SK-N-SH (cell line): ENCODE measurements at regions not wholly inside any gene's neighbourhood (a gene's known extent, or its start where the extent isn't known, plus 50 kb on each side); places are given as distances from the start of the nearest gene placed in this dataset.

ENCODE experiments used
- CTCF ChIA-PET: fragments of 300-600, 350-600 bp; formaldehyde crosslinking; extraction: SDS; loops from one replicate; lab custom pipeline; 2021; lab: Yijun Ruan, JAX
- POLR2A ChIA-PET: fragments of 350-600 bp; sonication (Branson Sonifier 250); formaldehyde crosslinking; extraction: SDS; loops from one replicate; lab custom pipeline; 2020; ENCODE audit warnings: antibody characterized with exemption, inconsistent platforms; lab: Yijun Ruan, JAX
- DNase-seq: peaks from one replicate; pipeline ENCODE4 v3.0.0; 2012
- H2AFZ ChIP-seq: fragments of 200-600 bp; sonication (generic); 2 replicates; pipeline ENCODE4 v1.8.1; 2016; ENCODE audit warnings: antibody characterized with exemption, mild to moderate bottlenecking, low read depth
- H3F3A ChIP-seq: fragments of 200-600 bp; sonication (generic); replicated peaks from 2 replicates; pipeline ENCODE3; 2016; ENCODE audit warnings: antibody characterized with exemption, mild to moderate bottlenecking; ENCODE audit not compliant: insufficient read depth
- H3K27ac ChIP-seq, 2 experiments: fragments of 200-500 bp in 1 of 2; fragments of 200-600 bp in 1 of 2; sonication (Bioruptor generic) in 1 of 2; sonication (generic), shearing (Covaris generic) in 1 of 2; 2 replicates each; pipeline versions ENCODE4 v1.5.1 to v1.6.1; 2014 to 2016; ENCODE audit warnings: low read depth in 2 of 2, inconsistent platforms in 1 of 2, low read length in 1 of 2, mild to moderate bottlenecking in 1 of 2, mixed read lengths in 1 of 2
- H3K27me3 ChIP-seq: fragments of 200-600 bp; sonication (generic), shearing (Covaris generic); 2 replicates; pipeline ENCODE4 v1.6.1; 2016; ENCODE audit warnings: mixed run types; ENCODE audit not compliant: insufficient read depth
- H3K36me3 ChIP-seq, 2 experiments: fragments of 200-500 bp in 1 of 2; fragments of 200-600 bp in 1 of 2; sonication (Bioruptor generic) in 1 of 2; sonication (generic) in 1 of 2; replicated peaks in 1 of 2; 2 replicates each; pipeline versions ENCODE3 to v1.5.1; 2014 to 2016; ENCODE audit warnings: low read length in 1 of 2, mild to moderate bottlenecking in 1 of 2; ENCODE audit not compliant: insufficient read depth in 2 of 2, control insufficient read depth in 1 of 2
- H3K4me1 ChIP-seq, 2 experiments: fragments of 200-500 bp in 1 of 2; fragments of 200-600 bp in 1 of 2; sonication (Bioruptor generic) in 1 of 2; sonication (generic), shearing (Covaris generic) in 1 of 2; 2 replicates each; pipeline versions ENCODE4 v1.5.1 to v1.6.1; 2014 to 2016; ENCODE audit warnings: low read depth in 1 of 2, low read length in 1 of 2, mixed run types in 1 of 2; ENCODE audit not compliant: insufficient read depth in 2 of 2, control insufficient read depth in 1 of 2
- H3K4me2 ChIP-seq: fragments of 200-600 bp; sonication (generic), shearing (Covaris generic); 2 replicates; pipeline ENCODE4 v1.6.1; 2017; ENCODE audit warnings: mixed run types
- H3K4me3 ChIP-seq, 2 experiments: fragments of 200-500 bp in 1 of 2; fragments of 200-600 bp in 1 of 2; sonication (Bioruptor generic) in 1 of 2; sonication (generic), shearing (Covaris generic) in 1 of 2; 2 replicates each; pipeline versions ENCODE4 v1.5.1 to v1.8.1; 2014 to 2016; ENCODE audit warnings: low read depth in 2 of 2, inconsistent platforms in 1 of 2, low read length in 1 of 2, mild to moderate bottlenecking in 1 of 2, mixed read lengths in 1 of 2, moderate library complexity in 1 of 2
- H3K79me2 ChIP-seq: fragments of 200-600 bp; sonication (generic); 2 replicates; pipeline ENCODE4 v1.8.1; 2017; ENCODE audit warnings: mild to moderate bottlenecking; ENCODE audit not compliant: insufficient read depth
- H3K9ac ChIP-seq: fragments of 200-600 bp; sonication (generic); 2 replicates; pipeline ENCODE4 v1.6.1; 2017; ENCODE audit warnings: mixed run types
- H3K9me2 ChIP-seq: fragments of 200-600 bp; sonication (generic); 2 replicates; pipeline ENCODE4 v1.6.1; 2017; ENCODE audit warnings: mixed run types
- H3K9me3 ChIP-seq: fragments of 200-600 bp; sonication (generic); 2 replicates; pipeline ENCODE4 v1.6.1; 2017; ENCODE audit warnings: mixed run types, mild to moderate bottlenecking, moderate library complexity
- H4K20me1 ChIP-seq: fragments of 200-600 bp; sonication (generic); 2 replicates; pipeline ENCODE4 v1.6.1; 2017; ENCODE audit warnings: mild to moderate bottlenecking, mixed run types; ENCODE audit not compliant: insufficient read depth
- FOSL2 ChIP-seq: IDR thresholded peaks from 2 replicates; pipeline ENCODE4 v1.4.0; 2012; ENCODE audit warnings: low read depth, mild to moderate bottlenecking, moderate library complexity, borderline replicate concordance
- FOXJ3 ChIP-seq: sonication (generic); formaldehyde crosslinking; IDR thresholded peaks from 2 replicates; pipeline ENCODE4 v1.5.1; 2020; ENCODE audit warnings: mild to moderate bottlenecking, missing genetic modification reagents
- FOXM1 ChIP-seq: IDR thresholded peaks from 2 replicates; pipeline ENCODE4 v1.4.0; 2012; ENCODE audit warnings: low read depth, mild to moderate bottlenecking
- GABPA ChIP-seq: IDR thresholded peaks from 2 replicates; pipeline ENCODE4 v1.4.0; 2012; ENCODE audit warnings: low read depth, mild to moderate bottlenecking
- JUND ChIP-seq: IDR thresholded peaks from 2 replicates; pipeline ENCODE4 v1.4.0; 2012
- MEF2A ChIP-seq: IDR thresholded peaks from 2 replicates; pipeline ENCODE4 v1.4.0; 2012; ENCODE audit warnings: low read depth, borderline replicate concordance
- MXI1 ChIP-seq: IDR thresholded peaks from 2 replicates; pipeline ENCODE4 v1.6.1; 2012; ENCODE audit warnings: mild to moderate bottlenecking, low read depth, low read length, improper control_type of control experiment
- PBX3 ChIP-seq: IDR thresholded peaks from 2 replicates; pipeline ENCODE4; 2012
- POLR2AphosphoS5 ChIP-seq: IDR thresholded peaks from 2 replicates; pipeline ENCODE4 v1.6.1; 2012; ENCODE audit warnings: low read depth, low read length
- REST ChIP-seq: IDR thresholded peaks from 2 replicates; pipeline ENCODE4 v1.6.1; 2012; ENCODE audit warnings: mild to moderate bottlenecking, low read depth, low read length, moderate library complexity
- SIN3A ChIP-seq: IDR thresholded peaks from 2 replicates; pipeline ENCODE4 v1.6.1; 2012; ENCODE audit warnings: low read depth, mild to moderate bottlenecking, low read length, moderate library complexity, borderline replicate concordance
- YY1 ChIP-seq: IDR thresholded peaks from 2 replicates; pipeline ENCODE4 v1.4.0; 2012; ENCODE audit warnings: low read depth, mild to moderate bottlenecking
- WGBS: methylation state at CpG from one replicate; pipeline ENCODE4 v1.1.6; 2017; ENCODE audit warnings: low lambda C conversion rate; 5-methylcytosine and 5-hydroxymethylcytosine counted together
- TF ChIP-seq, protein P1 (sequence below): IDR thresholded peaks from 2 replicates; pipeline ENCODE4 v1.4.0; 2012; ENCODE audit warnings: low read depth, borderline replicate concordance

DNA sequence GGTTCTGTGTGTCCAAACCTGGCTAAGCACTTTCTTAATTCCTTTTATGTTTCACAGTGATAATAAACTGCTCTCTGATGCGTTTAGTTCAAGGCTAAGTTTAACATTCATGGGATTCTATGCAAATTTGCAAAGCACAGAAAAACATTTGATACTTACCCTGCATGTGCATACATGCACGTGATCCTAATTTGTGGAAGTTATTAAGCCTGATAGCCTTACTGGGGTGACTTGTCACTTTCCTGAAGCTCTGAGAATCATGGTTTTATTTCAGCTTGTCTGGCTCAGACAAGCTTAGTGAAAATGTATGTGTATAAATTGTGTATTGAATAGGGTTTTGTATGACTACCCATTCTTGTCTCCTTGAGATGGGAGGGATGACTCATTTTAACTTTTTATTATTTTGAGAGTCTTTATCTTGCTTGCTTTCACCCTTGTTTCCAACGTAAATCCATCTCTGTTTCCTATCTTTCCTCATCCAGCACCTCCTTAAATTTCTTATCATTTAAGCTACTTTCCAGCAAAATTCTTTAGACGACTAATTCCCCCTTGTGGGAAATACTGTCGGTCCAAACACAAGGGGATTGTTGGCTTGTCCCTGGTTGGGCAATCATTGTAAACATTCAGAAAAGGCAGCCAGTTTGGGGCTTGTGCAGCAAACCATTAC lies 167.1 kb downstream of the C11orf91 start:
- H3F3A ChIP-seq, result peaks cover 49% of the 10 kb centered on the region
- H3K9ac ChIP-seq, result peak overlapping the region; percentile 17; the same call in 1 of the 2 replicates
- POLR2A ChIA-PET, result no interaction called here
- no peak for TF ChIP-seq MEF2A
- TF ChIP-seq SIN3A, result no peak
- no peak for TF ChIP-seq FOXM1
- no peak for TF ChIP-seq FOXJ3 (CRISPR knock-in tag)
- peak; percentile 20; the same call in 1 of the 2 replicates for TF ChIP-seq PBX3
- TF ChIP-seq FOSL2, result peak; percentile 43; the same call in 1 of the 2 replicates
- no peak for TF ChIP-seq GABPA
- no peak for TF ChIP-seq POLR2AphosphoS5
- TF ChIP-seq JUND, result peak; percentile 54
- TF ChIP-seq YY1, result no peak
- no peak for TF ChIP-seq REST
- no peak for TF ChIP-seq MXI1
- TF ChIP-seq, protein P1, sequence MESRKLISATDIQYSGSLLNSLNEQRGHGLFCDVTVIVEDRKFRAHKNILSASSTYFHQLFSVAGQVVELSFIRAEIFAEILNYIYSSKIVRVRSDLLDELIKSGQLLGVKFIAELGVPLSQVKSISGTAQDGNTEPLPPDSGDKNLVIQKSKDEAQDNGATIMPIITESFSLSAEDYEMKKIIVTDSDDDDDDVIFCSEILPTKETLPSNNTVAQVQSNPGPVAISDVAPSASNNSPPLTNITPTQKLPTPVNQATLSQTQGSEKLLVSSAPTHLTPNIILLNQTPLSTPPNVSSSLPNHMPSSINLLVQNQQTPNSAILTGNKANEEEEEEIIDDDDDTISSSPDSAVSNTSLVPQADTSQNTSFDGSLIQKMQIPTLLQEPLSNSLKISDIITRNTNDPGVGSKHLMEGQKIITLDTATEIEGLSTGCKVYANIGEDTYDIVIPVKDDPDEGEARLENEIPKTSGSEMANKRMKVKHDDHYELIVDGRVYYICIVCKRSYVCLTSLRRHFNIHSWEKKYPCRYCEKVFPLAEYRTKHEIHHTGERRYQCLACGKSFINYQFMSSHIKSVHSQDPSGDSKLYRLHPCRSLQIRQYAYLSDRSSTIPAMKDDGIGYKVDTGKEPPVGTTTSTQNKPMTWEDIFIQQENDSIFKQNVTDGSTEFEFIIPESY, result no peak
- 45% methylated on average over 5 of the region's 5 CpGs for WGBS
- H3K36me3 ChIP-seq, result peaks cover 0 to 8% of the 10 kb centered on the region in 2 experiments
- H3K27me3 ChIP-seq, result no peaks in the 10 kb centered on the region
- no peak for DNase-seq
- H4K20me1 ChIP-seq, result peaks cover 7% of the 10 kb centered on the region; the same call in 1 of the 2 replicates
- H2AFZ ChIP-seq, result no peak overlapping the region
- no peaks in the 10 kb centered on the region for H3K9me3 ChIP-seq
- peaks cover 78% of the 10 kb centered on the region for H3K79me2 ChIP-seq
- H3K4me1 ChIP-seq, result peaks cover 0 to 21% of the 10 kb centered on the region in 2 experiments; a peak in 1 of 4 replicates
- peak overlapping the region in 1 of 2 experiments; percentile 93; a peak in 2 of 4 replicates for H3K27ac ChIP-seq
- H3K4me2 ChIP-seq, result peak overlapping the region; percentile 53
- CTCF ChIA-PET, result interaction anchor here (1.7 kb wide), 1 partner anchor 9 kb away, joined by 3 read pairs; no protein-coding TSS in a partner anchor
- H3K4me3 ChIP-seq, result no peak overlapping the region
- no peaks in the 10 kb centered on the region for H3K9me2 ChIP-seq
